OCI-LY7 (cell line): ENCODE measurements at regions not wholly inside any gene's neighbourhood (a gene's known extent, or its start where the extent isn't known, plus 50 kb on each side); places are given as distances from the start of the nearest gene placed in this dataset.
"Not testable (repeated sequence)": the region's sequence is repeated elsewhere in the genome, so short reads cannot be mapped to it uniquely, and the experiment has no call there.

Experiments used
- BruUV-seq: library from RNA; stranded (reverse); fragments of 400-500 nt; replicated peaks from 2 replicates; lab custom pipeline; 2021; lab: Mats Ljungman, UMichigan
- CTCF ChIA-PET: fragments of 300-600 bp; sonication (Branson Sonifier 250); formaldehyde crosslinking; loops from one replicate; lab custom pipeline; 2022; ENCODE audit warnings: antibody characterized with exemption; ENCODE audit not compliant: unreplicated experiment; lab: Charles Lee
- POLR2A ChIA-PET: fragments of 300-600 bp; sonication (Branson Sonifier 250); formaldehyde crosslinking; loops from one replicate; lab custom pipeline; 2022; ENCODE audit warnings: antibody characterized with exemption; lab: Charles Lee
- DNase-seq: peaks from one replicate; pipeline ENCODE4 v3.0.0-alpha.2; 2015; ENCODE audit warnings: low spot score
- H2AFZ ChIP-seq: fragments of 200-600 bp; sonication (generic), shearing (Covaris generic); 2 replicates; pipeline ENCODE4 v1.6.1; 2014; ENCODE audit warnings: mild to moderate bottlenecking, antibody characterized with exemption, low read length, moderate library complexity
- H3K27ac ChIP-seq: fragments of 200-600 bp; sonication (generic); 2 replicates; pipeline ENCODE4 v1.5.1; 2014; ENCODE audit warnings: mixed run types, low read depth, mild to moderate bottlenecking, moderate library complexity, low read length, inconsistent platforms; ENCODE audit not compliant: poor library complexity, severe bottlenecking
- H3K36me3 ChIP-seq: fragments of 200-600 bp; sonication (generic); 2 replicates; pipeline ENCODE4 v1.6.1; 2014; ENCODE audit warnings: mild to moderate bottlenecking, antibody characterized with exemption, low read length, moderate library complexity, mixed read lengths; ENCODE audit not compliant: insufficient read depth
- H3K4me1 ChIP-seq: fragments of 200-600 bp; sonication (generic); 2 replicates; pipeline ENCODE4 v1.5.1; 2014; ENCODE audit warnings: mild to moderate bottlenecking, low read length; ENCODE audit not compliant: insufficient read depth, poor library complexity, severe bottlenecking
- H3K4me2 ChIP-seq: fragments of 200-600 bp; sonication (generic); 2 replicates; pipeline ENCODE4 v1.6.1; 2014; ENCODE audit warnings: mild to moderate bottlenecking, low read length
- H3K4me3 ChIP-seq: fragments of 200-600 bp; sonication (generic); 2 replicates; pipeline ENCODE4 v1.5.1; 2014; ENCODE audit warnings: mild to moderate bottlenecking, low read depth, low read length; ENCODE audit not compliant: poor library complexity, severe bottlenecking
- H3K79me2 ChIP-seq: fragments of 200-600 bp; sonication (generic); 2 replicates; pipeline ENCODE4 v1.6.1; 2016; ENCODE audit warnings: low read depth, mild to moderate bottlenecking, low read length, moderate library complexity, mixed read lengths; ENCODE audit not compliant: insufficient read depth
- H3K9me2 ChIP-seq: fragments of 200-600 bp; sonication (generic); 2 replicates; pipeline ENCODE4 v1.6.1; 2016; ENCODE audit warnings: mild to moderate bottlenecking, low read length, mixed read lengths; ENCODE audit not compliant: insufficient read depth
- H3K9me3 ChIP-seq: fragments of 200-600 bp; sonication (generic); 2 replicates; pipeline ENCODE4 v1.6.1; 2014; ENCODE audit warnings: mild to moderate bottlenecking, mixed run types, low read length, mixed read lengths
- H4K20me1 ChIP-seq: fragments of 200-600 bp; sonication (generic); 2 replicates; pipeline ENCODE4 v1.6.1; 2014; ENCODE audit warnings: mild to moderate bottlenecking, antibody characterized with exemption, low read length, moderate library complexity, mixed read lengths; ENCODE audit not compliant: insufficient read depth
- intact Hi-C: fragments of 100-400 bp; cut with micrococcal nuclease; formaldehyde crosslinking; loops from one replicate; pipeline ENCODE4 v1.10.0; 2022; ENCODE audit not compliant: unreplicated experiment

DNA sequence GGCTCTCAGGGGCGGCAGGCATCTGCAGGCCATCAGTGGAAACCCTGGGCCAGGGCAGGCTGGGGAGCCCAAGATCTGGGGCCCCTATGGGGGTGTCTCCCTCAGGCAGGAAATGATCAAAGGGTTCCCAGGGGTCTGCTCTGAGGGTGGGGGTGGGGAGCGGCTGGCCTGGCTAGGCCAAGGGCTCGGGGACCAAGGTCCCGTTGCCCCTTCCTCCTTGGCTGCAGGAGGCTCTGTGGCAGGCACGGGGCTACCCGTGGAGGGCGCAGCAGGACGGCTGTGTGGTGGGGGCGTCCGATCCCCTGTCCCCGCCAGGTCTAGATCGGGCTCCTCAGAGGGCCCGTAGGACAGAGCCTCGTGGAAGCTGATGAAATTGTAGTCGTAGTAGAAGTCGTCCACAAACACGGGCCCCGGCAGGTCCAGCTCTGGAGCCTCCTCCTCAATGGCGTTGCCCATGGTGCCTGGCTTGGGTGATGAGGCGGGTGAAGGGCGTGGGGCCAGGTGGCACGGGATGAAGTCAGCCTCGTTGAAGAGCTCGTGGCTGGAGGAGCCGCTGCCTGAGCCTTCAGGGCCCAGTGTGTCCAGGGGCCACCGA is 117.8 kb upstream of the AKAP13 start:
- H3K4me3 ChIP-seq, H3K9me3 ChIP-seq, H3K27ac ChIP-seq, BruUV-seq, H2AFZ ChIP-seq, H3K4me2 ChIP-seq, H3K4me1 ChIP-seq, H3K9me2 ChIP-seq, intact Hi-C loops, H4K20me1 ChIP-seq, CTCF ChIA-PET, H3K79me2 ChIP-seq, DNase-seq, H3K36me3 ChIP-seq, POLR2A ChIA-PET: not testable (repeated sequence)

DNA sequence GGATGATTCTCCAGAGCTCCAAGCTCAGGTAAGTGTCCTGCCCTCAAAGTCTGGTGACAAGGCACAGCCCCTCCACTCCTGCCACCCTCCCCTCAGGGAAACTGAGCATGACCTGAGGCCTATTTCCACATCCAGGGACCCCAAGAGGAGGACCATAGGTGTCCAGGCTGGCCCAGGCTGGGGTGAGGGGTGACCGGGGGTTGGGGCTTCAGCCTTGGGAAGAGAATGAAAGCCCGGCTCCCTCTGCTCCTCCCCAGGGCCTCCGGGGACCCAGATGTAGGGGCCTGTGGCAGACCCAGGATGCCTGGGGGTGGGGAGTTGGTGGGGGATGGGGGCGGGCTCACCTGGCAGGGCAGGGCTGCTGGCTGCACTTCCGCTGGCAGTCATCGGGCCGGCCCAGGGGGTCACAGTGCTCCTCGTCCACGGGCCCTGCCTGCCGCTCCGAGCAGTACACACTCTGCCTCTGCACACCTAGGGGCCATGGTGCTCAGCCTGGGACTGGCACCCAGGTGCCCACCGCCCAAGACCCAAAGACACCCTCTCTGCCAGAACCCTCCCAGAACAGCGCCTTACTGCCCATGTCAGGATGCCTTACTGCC is 116.5 kb upstream of the AKAP13 start:
- H4K20me1 ChIP-seq, H3K9me3 ChIP-seq, H3K79me2 ChIP-seq, H3K36me3 ChIP-seq, H2AFZ ChIP-seq, H3K4me2 ChIP-seq, POLR2A ChIA-PET, H3K4me1 ChIP-seq, CTCF ChIA-PET, BruUV-seq, H3K9me2 ChIP-seq, DNase-seq, intact Hi-C loops, H3K27ac ChIP-seq, H3K4me3 ChIP-seq: not testable (repeated sequence)

DNA sequence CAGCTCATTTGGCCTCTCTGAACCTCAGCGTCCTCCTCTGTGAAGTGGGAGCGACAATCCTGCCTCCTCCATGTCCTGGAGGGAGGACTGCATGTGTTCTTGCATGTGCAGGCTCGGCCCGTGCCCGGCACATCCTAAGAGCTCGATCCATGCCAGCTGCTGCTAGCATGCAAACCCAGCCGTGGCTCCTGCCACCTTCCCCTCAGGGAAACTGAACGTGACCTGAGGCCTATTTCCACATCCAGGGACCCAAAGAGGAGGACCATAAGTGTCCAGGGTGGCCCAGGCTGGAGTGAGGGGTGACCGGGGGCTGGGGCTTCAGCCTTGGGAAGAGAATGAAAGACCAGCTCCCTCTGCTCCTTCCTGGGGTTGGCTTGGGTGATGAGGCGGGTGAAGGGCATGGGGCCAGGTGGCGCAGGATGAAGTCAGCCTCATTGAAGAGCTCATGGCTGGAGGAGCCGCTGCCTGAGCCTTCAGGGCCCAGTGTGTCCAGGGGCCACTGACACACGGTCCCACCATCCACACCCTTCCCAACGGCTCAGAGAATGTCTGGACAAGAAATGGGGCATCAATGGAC is 115.7 kb upstream of the AKAP13 start:
- intact Hi-C loops, H3K4me2 ChIP-seq, H3K36me3 ChIP-seq, POLR2A ChIA-PET, H4K20me1 ChIP-seq, H3K4me1 ChIP-seq, H3K9me2 ChIP-seq, H3K27ac ChIP-seq, DNase-seq, H3K4me3 ChIP-seq, BruUV-seq, CTCF ChIA-PET, H3K79me2 ChIP-seq, H2AFZ ChIP-seq, H3K9me3 ChIP-seq: not testable (repeated sequence)

DNA sequence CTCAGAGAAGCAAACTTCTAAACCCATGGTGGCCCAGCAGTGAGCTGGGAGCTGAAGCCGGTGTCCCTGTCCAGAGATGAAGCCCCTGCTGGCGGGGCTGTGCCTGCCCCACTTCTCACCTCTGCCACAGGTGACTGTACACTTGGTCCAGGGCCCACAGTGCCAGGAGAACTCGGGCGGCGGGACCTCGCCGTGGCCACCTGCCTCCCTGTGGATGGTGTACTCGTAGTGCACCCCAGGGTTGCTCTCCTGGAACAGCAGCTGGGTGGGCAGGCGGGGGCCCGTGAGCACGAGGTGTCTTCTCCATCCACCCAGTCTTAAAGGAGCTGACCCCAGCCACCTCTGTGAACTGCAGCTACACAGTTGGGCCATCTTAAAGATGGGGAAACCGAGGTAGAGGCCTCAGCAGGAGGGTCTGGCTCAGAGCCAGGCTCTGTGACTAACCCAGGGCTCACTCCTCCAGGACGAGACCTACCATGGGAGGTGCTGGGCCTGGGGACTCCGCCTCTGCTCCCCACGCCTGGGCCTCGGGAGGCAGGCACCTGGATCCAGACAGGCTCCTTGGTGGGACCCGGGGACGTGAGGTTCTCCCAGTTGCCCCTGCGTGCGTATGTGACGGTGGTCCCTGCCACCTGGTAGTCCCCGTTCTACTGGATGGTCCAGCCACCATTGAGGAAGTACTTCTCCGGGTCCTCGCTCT is 113.1 kb upstream of the AKAP13 start:
- DNase-seq, H3K79me2 ChIP-seq, H3K9me2 ChIP-seq, H3K27ac ChIP-seq, POLR2A ChIA-PET, H3K4me1 ChIP-seq, H3K36me3 ChIP-seq, BruUV-seq, H2AFZ ChIP-seq, CTCF ChIA-PET, H4K20me1 ChIP-seq, H3K9me3 ChIP-seq, intact Hi-C loops, H3K4me2 ChIP-seq, H3K4me3 ChIP-seq: not testable (repeated sequence)
